Vagina (tissue), 2 donors: ENCODE measurements at regions not wholly inside any gene's neighbourhood (a gene's known extent, or its start where the extent isn't known, plus 50 kb on each side); places are given as distances from the start of the nearest gene placed in this dataset.

Experiments used
- DNase-seq, 2 donors: peaks; one replicate each; pipeline ENCODE4 v3.0.0-alpha.2; 2017; ENCODE audit errors: extremely low spot score in 2 of 2
- H3K27ac ChIP-seq: fragments of 200-600 bp; sonication (generic); one replicate; pipeline ENCODE4 v1.5.1; 2019
- H3K27me3 ChIP-seq: fragments of 200-600 bp; sonication (generic); one replicate; pipeline ENCODE4 v1.5.1; 2019
- H3K36me3 ChIP-seq, 2 donors: fragments of 200-600 bp; sonication (generic); one replicate each; pipeline ENCODE4 v1.5.1; 2017 to 2019
- H3K4me1 ChIP-seq: fragments of 200-600 bp; sonication (generic); one replicate; pipeline ENCODE4 v1.5.1; 2019
- H3K4me3 ChIP-seq, 2 donors: fragments of 200-600 bp; sonication (generic); 1 replicate in 1 of 2; 2 replicates in 1 of 2; pipeline ENCODE4 v1.5.1; 2016 to 2019
- H3K9me3 ChIP-seq: fragments of 200-600 bp; sonication (generic); one replicate; pipeline ENCODE4 v1.5.1; 2019
- POLR2A ChIP-seq, 2 donors: fragments of 450-650 bp; IDR thresholded peaks; one replicate each; pipeline ENCODE4 v1.6.1; 2017; ENCODE audit warnings: antibody characterized with exemption in 2 of 2, mild to moderate bottlenecking in 2 of 2, moderate library complexity in 2 of 2
- POLR2AphosphoS5 ChIP-seq, 2 donors: sonication (generic); formaldehyde crosslinking; IDR thresholded peaks; one replicate each; pipeline ENCODE4 v1.9.0; 2017; ENCODE audit warnings: antibody characterized with exemption in 2 of 2, mild to moderate bottlenecking in 2 of 2, low read depth in 1 of 2; ENCODE audit not compliant: insufficient read depth in 1 of 2
- intact Hi-C: fragments of 100-400 bp; cut with DNase I; formaldehyde crosslinking; loops from one replicate; pipeline ENCODE4 v1.15.1; 2023
- TF ChIP-seq, protein P1 (sequence below), 3 experiments: fragments of 450-650 bp in 2 of 3; fragments of 200-600 bp in 1 of 3; sonication (generic) in 1 of 3; IDR thresholded peaks; one replicate each; pipeline ENCODE4 v1.5.1; 2017 to 2019; ENCODE audit warnings: antibody characterized with exemption in 3 of 3, mild to moderate bottlenecking in 2 of 3, moderate library complexity in 2 of 3

DNA sequence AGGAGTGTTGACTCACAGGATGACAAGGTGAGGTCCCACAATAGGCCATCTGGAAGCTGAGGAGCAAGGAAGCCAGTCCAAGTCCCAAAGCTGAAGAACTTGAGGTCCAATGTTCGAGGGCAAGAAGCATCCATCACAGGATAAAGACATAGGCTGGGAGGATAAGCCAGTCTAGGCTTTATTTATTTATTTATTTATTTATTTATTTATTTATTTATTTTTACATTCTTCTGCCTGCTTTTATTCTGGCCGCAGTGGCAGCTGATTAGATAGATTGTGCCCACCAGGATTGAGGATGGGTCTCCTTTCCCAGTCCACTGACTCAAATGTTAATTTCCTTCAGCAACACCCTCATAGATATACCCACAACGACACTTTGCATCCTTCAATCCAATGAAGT lies 472.2 kb upstream of the DPPA4 start:
- Histone ChIP-seq H3K4me1 (no peaks in the 10 kb centered on the region), H3K27ac (no peak overlapping the region), H3K9me3 (no peaks in the 10 kb centered on the region), H3K36me3 (no peaks in the 10 kb centered on the region), H3K27me3 (no peaks in the 10 kb centered on the region), H3K4me3 (no peak overlapping the region)
- no peak for TF ChIP-seq POLR2AphosphoS5 (IDR thresholded peaks at IDR 0.05; ENCODE audit: insufficient read depth in 1 of 2, low read depth in 1 of 2)
- no peak for TF ChIP-seq POLR2A (IDR thresholded peaks at IDR 0.05)
- TF ChIP-seq, protein P1, sequence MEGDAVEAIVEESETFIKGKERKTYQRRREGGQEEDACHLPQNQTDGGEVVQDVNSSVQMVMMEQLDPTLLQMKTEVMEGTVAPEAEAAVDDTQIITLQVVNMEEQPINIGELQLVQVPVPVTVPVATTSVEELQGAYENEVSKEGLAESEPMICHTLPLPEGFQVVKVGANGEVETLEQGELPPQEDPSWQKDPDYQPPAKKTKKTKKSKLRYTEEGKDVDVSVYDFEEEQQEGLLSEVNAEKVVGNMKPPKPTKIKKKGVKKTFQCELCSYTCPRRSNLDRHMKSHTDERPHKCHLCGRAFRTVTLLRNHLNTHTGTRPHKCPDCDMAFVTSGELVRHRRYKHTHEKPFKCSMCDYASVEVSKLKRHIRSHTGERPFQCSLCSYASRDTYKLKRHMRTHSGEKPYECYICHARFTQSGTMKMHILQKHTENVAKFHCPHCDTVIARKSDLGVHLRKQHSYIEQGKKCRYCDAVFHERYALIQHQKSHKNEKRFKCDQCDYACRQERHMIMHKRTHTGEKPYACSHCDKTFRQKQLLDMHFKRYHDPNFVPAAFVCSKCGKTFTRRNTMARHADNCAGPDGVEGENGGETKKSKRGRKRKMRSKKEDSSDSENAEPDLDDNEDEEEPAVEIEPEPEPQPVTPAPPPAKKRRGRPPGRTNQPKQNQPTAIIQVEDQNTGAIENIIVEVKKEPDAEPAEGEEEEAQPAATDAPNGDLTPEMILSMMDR (IDR thresholded peaks at IDR 0.05), result no peak
- intact Hi-C loops, result no loop called here
- no peak for DNase-seq

DNA sequence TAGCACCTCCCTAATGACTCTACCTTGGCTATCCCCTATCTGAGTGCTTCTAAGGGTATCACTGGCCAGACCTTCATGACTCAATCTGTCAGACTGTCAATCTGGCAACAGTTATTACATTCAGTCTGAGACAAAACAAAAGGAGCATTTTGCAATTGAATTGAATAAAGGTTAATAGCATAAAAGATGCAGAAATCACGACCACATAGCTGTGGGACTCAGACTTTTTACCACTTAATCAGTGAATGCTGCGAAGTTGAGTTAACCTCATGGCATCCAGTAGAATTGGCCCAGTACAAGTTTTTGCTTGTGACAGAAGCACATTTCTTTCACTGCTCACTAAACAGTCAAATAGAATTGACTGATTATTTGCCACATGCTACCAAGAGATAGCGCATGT lies 480.7 kb upstream of the DPPA4 start:
- intact Hi-C loops, result no loop called here
- Histone ChIP-seq H3K4me3 (no peak overlapping the region), H3K4me1 (no peaks in the 10 kb centered on the region), H3K27me3 (no peaks in the 10 kb centered on the region), H3K36me3 (no peaks in the 10 kb centered on the region), H3K9me3 (no peaks in the 10 kb centered on the region), H3K27ac (no peak overlapping the region)
- TF ChIP-seq POLR2AphosphoS5 (IDR thresholded peaks at IDR 0.05; ENCODE audit: insufficient read depth in 1 of 2, low read depth in 1 of 2) (no peak), POLR2A (IDR thresholded peaks at IDR 0.05) (no peak)
- TF ChIP-seq, protein P1 (IDR thresholded peaks at IDR 0.05), result no peak
- DNase-seq, result no peak

DNA sequence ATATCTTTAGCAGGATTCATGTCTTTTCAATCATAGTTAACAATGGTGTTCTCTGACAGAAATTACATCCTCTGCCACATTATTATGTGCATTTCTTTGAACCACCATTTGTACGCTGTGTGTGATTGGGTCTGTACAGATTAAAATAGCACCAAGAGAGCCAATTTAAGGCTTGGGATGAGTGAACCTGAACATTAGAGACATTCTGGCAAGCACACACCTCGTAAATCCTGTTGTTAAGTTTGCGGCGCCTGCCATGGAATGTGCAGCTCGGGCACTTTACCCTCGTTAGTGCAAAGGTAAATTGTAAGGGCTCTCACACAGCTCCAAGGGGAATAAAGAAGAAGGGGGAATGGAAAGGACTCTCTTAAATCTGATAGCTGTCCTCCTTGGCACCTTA lies 482.4 kb upstream of the DPPA4 start:
- H3K4me1 ChIP-seq, result no peaks in the 10 kb centered on the region
- H3K36me3 ChIP-seq, result no peaks in the 10 kb centered on the region
- H3K4me3 ChIP-seq, result no peak overlapping the region
- no peak for DNase-seq
- TF ChIP-seq POLR2A (IDR thresholded peaks at IDR 0.05) (no peak), POLR2AphosphoS5 (IDR thresholded peaks at IDR 0.05; ENCODE audit: insufficient read depth in 1 of 2, low read depth in 1 of 2) (no peak)
- TF ChIP-seq, protein P1 (IDR thresholded peaks at IDR 0.05), result no peak
- H3K27ac ChIP-seq, result no peak overlapping the region
- H3K9me3 ChIP-seq, result no peaks in the 10 kb centered on the region
- H3K27me3 ChIP-seq, result no peaks in the 10 kb centered on the region
- intact Hi-C loops, result no loop called here

DNA sequence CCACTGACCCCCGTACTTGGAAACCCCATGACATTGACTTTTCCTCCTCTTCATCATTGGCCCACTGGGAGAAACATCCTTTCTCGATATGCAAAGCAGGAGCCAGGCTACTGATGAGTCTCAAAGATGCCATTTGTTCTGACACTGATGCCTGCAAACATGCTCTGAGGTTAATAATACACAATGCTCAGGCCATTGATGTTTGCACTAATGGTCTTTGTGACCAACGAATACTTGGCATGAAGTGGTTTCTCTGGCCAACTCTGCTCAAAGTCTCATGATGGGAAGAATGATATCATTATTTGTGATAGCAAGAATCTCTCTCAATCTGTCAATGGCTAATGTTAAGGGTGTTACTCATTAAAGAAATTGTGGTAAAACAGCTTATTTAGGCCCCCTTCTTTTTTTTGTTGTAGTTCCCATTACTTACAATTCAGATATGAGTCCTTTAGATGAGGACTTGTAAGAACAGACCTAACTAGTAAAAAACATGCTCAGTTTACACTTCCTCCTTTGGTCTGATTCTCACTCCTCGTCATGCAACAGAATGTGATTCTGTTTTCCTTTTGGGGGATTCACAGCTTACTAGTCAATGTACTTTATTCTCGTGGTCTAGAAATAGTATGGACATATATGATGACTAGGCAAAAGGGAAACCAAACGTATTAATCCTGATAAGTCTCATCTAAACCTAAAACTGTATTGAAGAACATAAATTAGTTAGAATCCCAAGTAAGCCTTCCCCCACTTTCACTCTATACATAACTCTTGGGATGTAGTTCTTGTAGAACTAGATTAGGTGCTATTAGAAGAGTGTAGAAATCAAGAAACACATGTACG lies 488.8 kb upstream of the DPPA4 start:
- Histone ChIP-seq H3K4me1 (no peaks in the 10 kb centered on the region), H3K4me3 (no peak overlapping the region), H3K27ac (no peak overlapping the region), H3K9me3 (no peaks in the 10 kb centered on the region), H3K36me3 (no peaks in the 10 kb centered on the region), H3K27me3 (no peaks in the 10 kb centered on the region)
- TF ChIP-seq POLR2A (IDR thresholded peaks at IDR 0.05), result no peak
- TF ChIP-seq, protein P1 (IDR thresholded peaks at IDR 0.05), result no peak
- TF ChIP-seq POLR2AphosphoS5 (IDR thresholded peaks at IDR 0.05; ENCODE audit: insufficient read depth in 1 of 2, low read depth in 1 of 2), result no peak
- intact Hi-C loops, result no loop called here
- DNase-seq, result no peak

DNA sequence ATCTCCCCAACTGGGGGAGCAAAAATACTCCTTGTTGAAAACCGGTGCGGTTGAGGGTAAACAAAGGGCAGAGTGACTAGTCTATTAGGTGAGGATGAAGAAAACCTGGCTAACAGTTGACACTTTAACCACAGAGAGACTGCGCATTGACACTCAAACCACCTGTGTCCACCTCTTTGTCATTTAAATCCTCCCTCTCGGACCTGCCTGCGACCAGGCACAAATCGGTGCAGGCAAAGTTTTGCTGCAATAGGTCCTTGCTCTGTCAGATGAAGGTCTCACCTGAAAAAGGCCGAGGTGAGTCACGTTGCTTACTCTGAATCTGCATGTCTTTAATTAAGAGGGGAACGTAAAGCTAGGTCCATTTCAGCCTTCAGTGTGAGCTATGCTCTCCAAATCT lies 494.1 kb upstream of the DPPA4 start:
- Histone ChIP-seq H3K27me3 (no peaks in the 10 kb centered on the region), H3K4me3 (no peak overlapping the region), H3K27ac (no peak overlapping the region), H3K9me3 (no peaks in the 10 kb centered on the region), H3K4me1 (no peaks in the 10 kb centered on the region), H3K36me3 (no peaks in the 10 kb centered on the region)
- TF ChIP-seq, protein P1 (IDR thresholded peaks at IDR 0.05), result no peak
- TF ChIP-seq POLR2AphosphoS5 (IDR thresholded peaks at IDR 0.05; ENCODE audit: insufficient read depth in 1 of 2, low read depth in 1 of 2) (no peak), POLR2A (IDR thresholded peaks at IDR 0.05) (no peak)
- intact Hi-C loops, result no loop called here
- DNase-seq, result no peak
